ENCODE measurements at regions not wholly inside any gene's neighbourhood (a gene's known extent, or its start where the extent isn't known, plus 50 kb on each side); places are given as distances from the start of the nearest gene placed in this dataset.

GRCh38 chr12:126936181-126936851 is 1330.7 kb upstream of the TMEM132C start:
- TF ChIP-seq POLR2A (IDR thresholded peaks at IDR 0.05): no peak
- TF ChIP-seq CTCF (IDR thresholded peaks at IDR 0.05): no peak

Data from heart left ventricle (tissue), 13 donors.